ENCODE measurements at regions not wholly inside any gene's neighbourhood (a gene's known extent, or its start where the extent isn't known, plus 50 kb on each side); places are given as distances from the start of the nearest gene placed in this dataset.

DNA sequence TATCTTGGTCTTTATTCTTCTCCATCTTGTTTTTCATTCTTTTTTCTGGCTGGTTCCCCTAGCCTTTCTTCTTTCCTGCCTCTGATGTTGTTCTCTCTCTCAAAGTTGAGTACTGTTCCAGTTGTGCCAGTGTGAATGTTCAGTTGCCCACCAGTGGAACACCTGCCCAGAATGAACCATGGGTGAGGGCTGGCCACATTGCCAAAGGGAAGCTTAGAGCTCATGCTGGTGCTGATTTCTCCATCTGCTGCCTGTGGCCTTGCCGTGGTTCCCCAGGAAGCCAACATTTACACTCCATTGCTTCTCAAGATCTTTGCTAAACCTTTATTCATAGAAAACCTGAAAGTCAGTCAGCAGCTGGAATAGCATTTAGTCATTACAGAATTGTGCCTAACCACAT lies 99.1 kb upstream of the MC2R start:
- Histone ChIP-seq H3K27me3 (no peaks in the 10 kb centered on the region), H3K9me3 (no peaks in the 10 kb centered on the region), H3K36me3 (ENCODE audit: low read depth, missing control alignments) (no peaks in the 10 kb centered on the region), H3K4me3 (no peak overlapping the region), H3K27ac (no peak overlapping the region), H3K4me1 (no peaks in the 10 kb centered on the region)
- WGBS, 2 donors, result 78 to 96% methylated on average over 1 of the region's 1 CpG
- intact Hi-C loops (cut with DNase I; ENCODE audit: low total_unique reads), result no loop called here
- no peak for TF ChIP-seq POLR2A (IDR thresholded peaks at IDR 0.05)
- TF ChIP-seq, protein P1, sequence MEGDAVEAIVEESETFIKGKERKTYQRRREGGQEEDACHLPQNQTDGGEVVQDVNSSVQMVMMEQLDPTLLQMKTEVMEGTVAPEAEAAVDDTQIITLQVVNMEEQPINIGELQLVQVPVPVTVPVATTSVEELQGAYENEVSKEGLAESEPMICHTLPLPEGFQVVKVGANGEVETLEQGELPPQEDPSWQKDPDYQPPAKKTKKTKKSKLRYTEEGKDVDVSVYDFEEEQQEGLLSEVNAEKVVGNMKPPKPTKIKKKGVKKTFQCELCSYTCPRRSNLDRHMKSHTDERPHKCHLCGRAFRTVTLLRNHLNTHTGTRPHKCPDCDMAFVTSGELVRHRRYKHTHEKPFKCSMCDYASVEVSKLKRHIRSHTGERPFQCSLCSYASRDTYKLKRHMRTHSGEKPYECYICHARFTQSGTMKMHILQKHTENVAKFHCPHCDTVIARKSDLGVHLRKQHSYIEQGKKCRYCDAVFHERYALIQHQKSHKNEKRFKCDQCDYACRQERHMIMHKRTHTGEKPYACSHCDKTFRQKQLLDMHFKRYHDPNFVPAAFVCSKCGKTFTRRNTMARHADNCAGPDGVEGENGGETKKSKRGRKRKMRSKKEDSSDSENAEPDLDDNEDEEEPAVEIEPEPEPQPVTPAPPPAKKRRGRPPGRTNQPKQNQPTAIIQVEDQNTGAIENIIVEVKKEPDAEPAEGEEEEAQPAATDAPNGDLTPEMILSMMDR (IDR thresholded peaks at IDR 0.05), result no peak
- DNase-seq, result no peak

DNA sequence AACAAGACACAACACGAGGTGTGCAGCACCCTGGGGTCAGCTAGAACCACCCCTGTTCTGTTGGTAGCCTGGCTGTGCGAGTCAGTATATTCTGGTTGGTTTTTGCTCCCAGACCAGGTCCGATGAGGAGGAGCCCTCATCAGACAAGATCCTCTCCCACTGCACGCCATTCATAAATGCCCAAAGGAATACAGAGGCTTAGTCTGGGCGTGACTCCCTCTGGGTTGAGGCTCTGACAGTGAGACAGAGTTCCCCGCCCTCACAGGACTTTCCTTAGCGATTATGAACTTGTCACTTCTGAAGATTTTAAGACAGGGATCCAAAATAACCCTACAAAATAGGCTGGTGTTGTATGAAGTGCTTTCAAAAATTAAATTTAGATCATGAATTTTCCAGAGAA lies 85.5 kb upstream of the MC2R start:
- Histone ChIP-seq H3K27ac (no peak overlapping the region), H3K4me3 (no peak overlapping the region), H3K9me3 (no peaks in the 10 kb centered on the region), H3K27me3 (no peaks in the 10 kb centered on the region), H3K36me3 (ENCODE audit: low read depth, missing control alignments) (no peaks in the 10 kb centered on the region), H3K4me1 (no peaks in the 10 kb centered on the region)
- intact Hi-C loops (cut with DNase I; ENCODE audit: low total_unique reads), result no loop called here
- WGBS, 2 donors, result 78 to 84% methylated on average over 7 of the region's 7 CpGs
- no peak for DNase-seq
- TF ChIP-seq, protein P1 (IDR thresholded peaks at IDR 0.05), result no peak
- TF ChIP-seq POLR2A (IDR thresholded peaks at IDR 0.05), result no peak

DNA sequence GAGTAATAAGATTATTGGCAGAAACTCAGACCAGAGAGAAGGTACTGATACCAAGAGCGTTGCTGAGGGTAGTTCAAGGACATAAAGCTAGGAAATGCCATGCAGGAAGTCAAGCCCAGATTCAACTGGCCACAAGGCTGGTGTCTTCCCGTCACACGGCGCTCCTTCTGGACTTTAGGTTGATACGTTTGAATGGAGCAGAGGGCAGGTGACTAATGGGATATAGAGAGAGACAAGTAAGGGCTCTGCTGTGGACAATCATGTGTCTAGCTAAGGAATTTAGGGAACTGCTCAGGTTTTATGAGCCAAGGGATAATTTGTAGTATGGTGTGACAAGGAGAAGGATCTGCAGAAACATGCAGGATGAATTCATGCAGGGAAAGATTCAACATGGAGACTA lies 83.9 kb upstream of the MC2R start:
- Histone ChIP-seq H3K4me3 (no peak overlapping the region), H3K36me3 (ENCODE audit: low read depth, missing control alignments) (no peaks in the 10 kb centered on the region), H3K4me1 (no peaks in the 10 kb centered on the region), H3K9me3 (no peaks in the 10 kb centered on the region), H3K27me3 (no peaks in the 10 kb centered on the region), H3K27ac (no peak overlapping the region)
- TF ChIP-seq POLR2A (IDR thresholded peaks at IDR 0.05), result no peak
- TF ChIP-seq, protein P1 (IDR thresholded peaks at IDR 0.05), result no peak
- DNase-seq, result no peak
- 71 to 81% methylated on average over 5 of the region's 5 CpGs for WGBS, 2 donors
- intact Hi-C loops (cut with DNase I; ENCODE audit: low total_unique reads), result no loop called here

DNA sequence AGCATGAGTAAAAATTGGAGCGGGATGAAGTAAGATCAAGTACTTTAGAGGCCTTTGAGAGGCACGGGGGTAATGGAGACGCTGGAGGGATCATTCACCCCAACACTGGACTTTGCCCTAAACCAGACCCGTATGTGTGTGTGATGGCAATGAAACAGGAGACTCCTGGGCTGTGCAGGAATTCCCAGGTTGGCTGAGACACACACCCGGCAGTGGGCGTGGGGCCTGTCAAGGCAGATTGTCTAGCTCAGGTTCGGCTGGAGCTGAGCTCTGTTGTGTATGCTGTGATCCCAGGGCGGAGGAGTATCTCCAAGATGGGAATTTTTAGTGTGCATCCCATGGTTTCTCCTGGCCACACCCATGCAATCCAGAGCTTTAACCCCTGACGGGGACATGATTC lies 83.2 kb upstream of the MC2R start:
- Histone ChIP-seq H3K4me1 (no peaks in the 10 kb centered on the region), H3K9me3 (no peaks in the 10 kb centered on the region), H3K36me3 (ENCODE audit: low read depth, missing control alignments) (no peaks in the 10 kb centered on the region), H3K27ac (no peak overlapping the region), H3K4me3 (no peak overlapping the region), H3K27me3 (no peaks in the 10 kb centered on the region)
- DNase-seq, result no peak
- 58 to 69% methylated on average over 7 to 9 of the region's 9 CpGs for WGBS, 2 donors
- intact Hi-C loops (cut with DNase I; ENCODE audit: low total_unique reads), result no loop called here
- TF ChIP-seq, protein P1 (IDR thresholded peaks at IDR 0.05), result no peak
- no peak for TF ChIP-seq POLR2A (IDR thresholded peaks at IDR 0.05)

DNA sequence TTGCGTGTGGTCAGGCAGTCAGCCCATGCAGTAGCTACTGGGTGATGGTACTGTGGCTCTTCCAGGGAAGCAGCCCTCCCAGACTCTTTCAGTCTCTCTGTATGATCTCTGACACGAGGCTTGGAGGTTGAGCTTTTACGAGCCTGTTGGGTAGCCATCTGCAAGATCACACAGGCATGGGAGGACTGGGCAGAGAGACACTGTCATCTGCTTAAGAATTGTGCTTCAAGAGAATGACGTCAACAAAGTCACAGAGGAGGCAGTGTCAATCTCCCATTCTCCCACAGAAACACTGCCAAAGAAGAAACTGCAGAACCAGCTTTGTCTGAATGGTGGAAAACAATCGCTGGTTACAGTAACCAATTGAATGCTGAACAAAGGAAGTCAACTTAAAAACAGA lies 78.4 kb upstream of the MC2R start:
- H3K27ac ChIP-seq, result no peak overlapping the region
- DNase-seq, result peak; percentile 28

More for the DNA sequence above, 78.4 kb upstream of the MC2R start:
- TF ChIP-seq POLR2A (IDR thresholded peaks at IDR 0.05), result no peak
- TF ChIP-seq, protein P1 (IDR thresholded peaks at IDR 0.05), result no peak
- Histone ChIP-seq H3K27me3 (no peaks in the 10 kb centered on the region), H3K4me3 (no peak overlapping the region), H3K36me3 (ENCODE audit: low read depth, missing control alignments) (no peaks in the 10 kb centered on the region), H3K4me1 (no peaks in the 10 kb centered on the region), H3K9me3 (no peaks in the 10 kb centered on the region)
- 59 to 68% methylated on average over 5 of the region's 5 CpGs for WGBS, 2 donors
- intact Hi-C loops (cut with DNase I; ENCODE audit: low total_unique reads), result no loop called here
